Large intestine (tissue), 3 donors: ENCODE measurements at regions not wholly inside any gene's neighbourhood (a gene's known extent, or its start where the extent isn't known, plus 50 kb on each side); places are given as distances from the start of the nearest gene placed in this dataset.

Experiments used
- DNase-seq, 2 donors: peaks; one replicate each; pipeline versions ENCODE4 v3.0.0 to v3.0.0-alpha.2; 2013
- H3K27ac ChIP-seq: one replicate; pipeline ENCODE4 v1.5.1; 2013; ENCODE audit warnings: low read length
- H3K27me3 ChIP-seq: 2 replicates; pipeline ENCODE4 v1.6.1; 2013; ENCODE audit warnings: low read length; ENCODE audit not compliant: control insufficient read depth, insufficient read depth
- H3K36me3 ChIP-seq: 2 replicates; pipeline ENCODE4 v1.6.1; 2013; ENCODE audit warnings: low read length; ENCODE audit not compliant: control insufficient read depth, insufficient read depth
- H3K4me1 ChIP-seq: one replicate; pipeline ENCODE4 v1.6.1; 2013; ENCODE audit warnings: low read length; ENCODE audit not compliant: control insufficient read depth, insufficient read depth
- H3K4me3 ChIP-seq: one replicate; pipeline ENCODE4 v1.5.1; 2013; ENCODE audit warnings: low read length
- H3K9me3 ChIP-seq: one replicate; pipeline ENCODE4 v1.6.1; 2013; ENCODE audit warnings: mild to moderate bottlenecking, low read depth, low read length, moderate library complexity; ENCODE audit not compliant: control insufficient read depth
- WGBS: methylation state at CpG from one replicate; pipeline ENCODE4 v1.1.5; 2013; ENCODE audit warnings: low lambda C conversion rate; ENCODE audit not compliant: insufficient coverage; 5-methylcytosine and 5-hydroxymethylcytosine counted together

- H3K36me3 ChIP-seq: no peaks in the 10 kb centered on the region
- H3K4me1 ChIP-seq: no peaks in the 10 kb centered on the region
- no peak overlapping the region for H3K27ac ChIP-seq
- H3K4me3 ChIP-seq: no peak overlapping the region
- no peaks in the 10 kb centered on the region for H3K27me3 ChIP-seq
- H3K9me3 ChIP-seq: no peaks in the 10 kb centered on the region
- DNase-seq: no peak
- 65% methylated on average over 2 of the region's 2 CpGs for WGBS
Measured at GRCh38 chr1:58287894-58288623, 258.5 kb downstream of the OMA1 start.

- Histone ChIP-seq H3K27ac (no peak overlapping the region), H3K36me3 (no peaks in the 10 kb centered on the region), H3K27me3 (no peaks in the 10 kb centered on the region), H3K4me1 (no peaks in the 10 kb centered on the region), H3K9me3 (no peaks in the 10 kb centered on the region), H3K4me3 (no peak overlapping the region)
- no peak for DNase-seq
Measured at GRCh38 chr1:58284225-58284510, 262.4 kb downstream of the OMA1 start.

- no peaks in the 10 kb centered on the region for H3K9me3 ChIP-seq
- no peak for DNase-seq
- WGBS: 100% methylated on average over 1 of the region's 6 CpGs
- no peak overlapping the region for H3K4me3 ChIP-seq
- no peaks in the 10 kb centered on the region for H3K36me3 ChIP-seq
- no peaks in the 10 kb centered on the region for H3K27me3 ChIP-seq
- H3K27ac ChIP-seq: no peak overlapping the region
- H3K4me1 ChIP-seq: no peaks in the 10 kb centered on the region
Measured at GRCh38 chr1:58283388-58284224, 262.9 kb downstream of the OMA1 start.

GRCh38 chr1:58282623-58283387 is 263.7 kb downstream of the OMA1 start:
- Histone ChIP-seq H3K27me3 (no peaks in the 10 kb centered on the region), H3K27ac (no peak overlapping the region), H3K4me1 (no peaks in the 10 kb centered on the region), H3K36me3 (no peaks in the 10 kb centered on the region), H3K9me3 (no peaks in the 10 kb centered on the region), H3K4me3 (no peak overlapping the region)
- DNase-seq: no peak
- WGBS: no CpG with 5 or more reads among the region's 7 CpGs

- Histone ChIP-seq H3K4me1 (no peaks in the 10 kb centered on the region), H3K4me3 (no peak overlapping the region), H3K9me3 (no peaks in the 10 kb centered on the region), H3K27me3 (no peaks in the 10 kb centered on the region), H3K27ac (no peak overlapping the region), H3K36me3 (no peaks in the 10 kb centered on the region)
- WGBS: no CpG with 5 or more reads among the region's 3 CpGs
- no peak for DNase-seq
Measured at GRCh38 chr1:58266242-58266641, 280.3 kb downstream of the OMA1 start.

GRCh38 chr1:58264462-58264861 is 282.1 kb downstream of the OMA1 start:
- Histone ChIP-seq H3K4me3 (no peak overlapping the region), H3K4me1 (no peaks in the 10 kb centered on the region), H3K36me3 (no peaks in the 10 kb centered on the region), H3K27ac (no peak overlapping the region), H3K27me3 (no peaks in the 10 kb centered on the region), H3K9me3 (no peaks in the 10 kb centered on the region)
- no CpG with 5 or more reads among the region's 2 CpGs for WGBS
- no peak for DNase-seq

- Histone ChIP-seq H3K4me3 (no peak overlapping the region), H3K4me1 (no peaks in the 10 kb centered on the region), H3K36me3 (no peaks in the 10 kb centered on the region), H3K27ac (no peak overlapping the region), H3K27me3 (no peaks in the 10 kb centered on the region), H3K9me3 (no peaks in the 10 kb centered on the region)
- WGBS: no CpG with 5 or more reads among the region's 2 CpGs
- no peak for DNase-seq
Measured at GRCh38 chr1:58262702-58263101, 283.8 kb downstream of the OMA1 start.

- H3K4me1 ChIP-seq: no peaks in the 10 kb centered on the region
- no peaks in the 10 kb centered on the region for H3K9me3 ChIP-seq
- H3K27ac ChIP-seq: no peak overlapping the region
- H3K27me3 ChIP-seq: no peaks in the 10 kb centered on the region
- no peaks in the 10 kb centered on the region for H3K36me3 ChIP-seq
- H3K4me3 ChIP-seq: no peak overlapping the region
- no peak for DNase-seq
- no CpG with 5 or more reads among the region's 10 CpGs for WGBS
Measured at GRCh38 chr1:58258082-58258481, 288.4 kb downstream of the OMA1 start.

GRCh38 chr1:58257003-58257402 is 289.5 kb downstream of the OMA1 start:
- Histone ChIP-seq H3K27me3 (peaks cover 5% of the 10 kb centered on the region), H3K4me1 (no peaks in the 10 kb centered on the region), H3K4me3 (no peak overlapping the region), H3K36me3 (no peaks in the 10 kb centered on the region), H3K9me3 (no peaks in the 10 kb centered on the region), H3K27ac (no peak overlapping the region)
- WGBS: no CpG with 5 or more reads among the region's 1 CpG
- no peak for DNase-seq

- no peaks in the 10 kb centered on the region for H3K9me3 ChIP-seq
- no peak for DNase-seq
- H3K4me1 ChIP-seq: no peaks in the 10 kb centered on the region
- H3K4me3 ChIP-seq: no peak overlapping the region
- H3K36me3 ChIP-seq: no peaks in the 10 kb centered on the region
- no peak overlapping the region for H3K27ac ChIP-seq
- no CpG with 5 or more reads among the region's 3 CpGs for WGBS
- H3K27me3 ChIP-seq: peaks cover 8% of the 10 kb centered on the region
Measured at GRCh38 chr1:58256546-58256945, 290.0 kb downstream of the OMA1 start.
